ENCODE measurements at regions not wholly inside any gene's neighbourhood (a gene's known extent, or its start where the extent isn't known, plus 50 kb on each side); places are given as distances from the start of the nearest gene placed in this dataset.

GRCh38 chr3:106687905-106688304 is 689.3 kb upstream of the CCDC54 start:
- Histone ChIP-seq H3K4me3 (ENCODE audit: low read depth, low read length) (no peak overlapping the region), H3K27me3 (ENCODE audit: control insufficient read depth, insufficient read depth, low read length) (no peaks in the 10 kb centered on the region), H3K9me3 (ENCODE audit: control insufficient read depth, insufficient read depth, low read length) (no peaks in the 10 kb centered on the region), H3K27ac (ENCODE audit: low read depth, low read length) (no peak overlapping the region)
- CTCF ChIA-PET: no interaction called here
- TF ChIP-seq CTCF (IDR thresholded peaks at IDR 0.05; ENCODE audit: low read depth, low read length): no peak
- POLR2A ChIA-PET: no interaction called here
- no peak for DNase-seq (ENCODE audit: low read depth, low spot score)

- no peak for TF ChIP-seq CTCF (IDR thresholded peaks at IDR 0.05; ENCODE audit: low read depth, low read length)
- Histone ChIP-seq H3K27ac (ENCODE audit: low read depth, low read length) (no peak overlapping the region), H3K9me3 (ENCODE audit: control insufficient read depth, insufficient read depth, low read length) (no peaks in the 10 kb centered on the region), H3K27me3 (ENCODE audit: control insufficient read depth, insufficient read depth, low read length) (no peaks in the 10 kb centered on the region), H3K4me3 (ENCODE audit: low read depth, low read length) (no peak overlapping the region)
- peak; percentile 61 for DNase-seq (ENCODE audit: low read depth, low spot score)
- CTCF ChIA-PET: no interaction called here
- POLR2A ChIA-PET: interaction anchor here (0.7 kb wide), 1 partner anchor 478 kb away, joined by 3 read pairs; no protein-coding TSS in a partner anchor
Observed at GRCh38 chr3:106688464-106688863, 688.8 kb upstream of the CCDC54 start.

- POLR2A ChIA-PET: no interaction called here
- Histone ChIP-seq H3K27me3 (ENCODE audit: control insufficient read depth, insufficient read depth, low read length) (no peaks in the 10 kb centered on the region), H3K27ac (ENCODE audit: low read depth, low read length) (no peak overlapping the region), H3K9me3 (ENCODE audit: control insufficient read depth, insufficient read depth, low read length) (no peaks in the 10 kb centered on the region), H3K4me3 (ENCODE audit: low read depth, low read length) (no peak overlapping the region)
- CTCF ChIA-PET: interaction anchor here (0.8 kb wide), 1 partner anchor 17 kb away, joined by 3 read pairs; no protein-coding TSS in a partner anchor
- no peak for DNase-seq (ENCODE audit: low read depth, low spot score)
- TF ChIP-seq CTCF (IDR thresholded peaks at IDR 0.05; ENCODE audit: low read depth, low read length): no peak
Observed at GRCh38 chr3:106691476-106691875, 685.8 kb upstream of the CCDC54 start.

- DNase-seq (ENCODE audit: low read depth, low spot score): no peak
- POLR2A ChIA-PET: no interaction called here
- TF ChIP-seq CTCF (IDR thresholded peaks at IDR 0.05; ENCODE audit: low read depth, low read length): no peak
- no peak overlapping the region for H3K27ac ChIP-seq (ENCODE audit: low read depth, low read length)
- H3K27me3 ChIP-seq (ENCODE audit: control insufficient read depth, insufficient read depth, low read length): no peaks in the 10 kb centered on the region
- CTCF ChIA-PET: no interaction called here
- no peaks in the 10 kb centered on the region for H3K9me3 ChIP-seq (ENCODE audit: control insufficient read depth, insufficient read depth, low read length)
- no peak overlapping the region for H3K4me3 ChIP-seq (ENCODE audit: low read depth, low read length)
Observed at GRCh38 chr3:106692624-106693023, 684.6 kb upstream of the CCDC54 start.

- Histone ChIP-seq H3K4me3 (ENCODE audit: low read depth, low read length) (no peak overlapping the region), H3K27ac (ENCODE audit: low read depth, low read length) (no peak overlapping the region), H3K27me3 (ENCODE audit: control insufficient read depth, insufficient read depth, low read length) (no peaks in the 10 kb centered on the region), H3K9me3 (ENCODE audit: control insufficient read depth, insufficient read depth, low read length) (no peaks in the 10 kb centered on the region)
- no peak for TF ChIP-seq CTCF (IDR thresholded peaks at IDR 0.05; ENCODE audit: low read depth, low read length)
- no peak for DNase-seq (ENCODE audit: low read depth, low spot score)
- ChIA-PET POLR2A (no interaction called here), CTCF (no interaction called here)
Observed at GRCh38 chr3:106699122-106699521, 678.1 kb upstream of the CCDC54 start.
